Muscle of arm (tissue), 1 donor: ENCODE measurements at regions not wholly inside any gene's neighbourhood (a gene's known extent, or its start where the extent isn't known, plus 50 kb on each side); places are given as distances from the start of the nearest gene placed in this dataset.

Source experiments
- DNase-seq: peaks from one replicate; pipeline ENCODE4 v3.0.0-alpha.2; 2013

GRCh38 chr12:71010143-71010479 is 89.6 kb upstream of the PTPRR start:
- DNase-seq, result no peak

- DNase-seq, result no peak
Observed at GRCh38 chr12:71009430-71010142, 89.0 kb upstream of the PTPRR start.

- no peak for DNase-seq
Observed at GRCh38 chr12:71008616-71009015, 88.1 kb upstream of the PTPRR start.

GRCh38 chr12:71007781-71008404 is 87.4 kb upstream of the PTPRR start:
- DNase-seq, result no peak

- DNase-seq, result no peak
Observed at GRCh38 chr12:71007020-71007419, 86.5 kb upstream of the PTPRR start.

GRCh38 chr12:71005166-71005565 is 84.6 kb upstream of the PTPRR start:
- DNase-seq, result no peak

- DNase-seq, result no peak
Observed at GRCh38 chr12:71004578-71004977, 84.0 kb upstream of the PTPRR start.

GRCh38 chr12:71000748-71001147 is 80.2 kb upstream of the PTPRR start:
- no peak for DNase-seq

- no peak for DNase-seq
Observed at GRCh38 chr12:71000255-71000654, 79.7 kb upstream of the PTPRR start.

GRCh38 chr12:70994217-70994788 is 73.8 kb upstream of the PTPRR start:
- peak; percentile 70 for DNase-seq

GRCh38 chr12:70989232-70989631 is 68.7 kb upstream of the PTPRR start:
- DNase-seq, result no peak

- no peak for DNase-seq
Observed at GRCh38 chr12:70985850-70986249, 65.3 kb upstream of the PTPRR start.

GRCh38 chr12:70983692-70984091 is 63.2 kb upstream of the PTPRR start:
- DNase-seq, result no peak

- DNase-seq, result no peak
Observed at GRCh38 chr12:70982991-70983390, 62.5 kb upstream of the PTPRR start.

- no peak for DNase-seq
Observed at GRCh38 chr12:70982286-70982685, 61.7 kb upstream of the PTPRR start.

GRCh38 chr12:70971001-70971794 is 50.7 kb upstream of the PTPRR start:
- DNase-seq, result peak; percentile 65
